ENCODE measurements at regions not wholly inside any gene's neighbourhood (a gene's known extent, or its start where the extent isn't known, plus 50 kb on each side); places are given as distances from the start of the nearest gene placed in this dataset.

- TF ChIP-seq CTCF (IDR thresholded peaks at IDR 0.05; ENCODE audit: control insufficient read depth, insufficient read depth, low read depth, low read length, missing control alignments): no peak
- DNase-seq (ENCODE audit: low read depth): no peak
Measured at GRCh38 chr13:72458701-72459100, 268.7 kb downstream of the MZT1 start.

GRCh38 chr13:72457151-72457550 lies 270.3 kb downstream of the MZT1 start:
- TF ChIP-seq CTCF (IDR thresholded peaks at IDR 0.05; ENCODE audit: control insufficient read depth, insufficient read depth, low read depth, low read length, missing control alignments): no peak
- no peak for DNase-seq (ENCODE audit: low read depth)
- H3K4me3 ChIP-seq (ENCODE audit: control insufficient read depth, low read depth, low read length): no peak overlapping the region

More at GRCh38 chr13:72458701-72459100, 268.7 kb downstream of the MZT1 start:
- H3K4me3 ChIP-seq (ENCODE audit: control insufficient read depth, low read depth, low read length): no peak overlapping the region

GRCh38 chr13:72456486-72456885 lies 270.9 kb downstream of the MZT1 start:
- no peak overlapping the region for H3K4me3 ChIP-seq (ENCODE audit: control insufficient read depth, low read depth, low read length)
- TF ChIP-seq CTCF (IDR thresholded peaks at IDR 0.05; ENCODE audit: control insufficient read depth, insufficient read depth, low read depth, low read length, missing control alignments): no peak
- DNase-seq (ENCODE audit: low read depth): no peak

GRCh38 chr13:72453161-72453560 lies 274.3 kb downstream of the MZT1 start:
- TF ChIP-seq CTCF (IDR thresholded peaks at IDR 0.05; ENCODE audit: control insufficient read depth, insufficient read depth, low read depth, low read length, missing control alignments): no peak
- no peak for DNase-seq (ENCODE audit: low read depth)
- no peak overlapping the region for H3K4me3 ChIP-seq (ENCODE audit: control insufficient read depth, low read depth, low read length)

GRCh38 chr13:72448082-72448481 lies 279.3 kb downstream of the MZT1 start:
- TF ChIP-seq CTCF (IDR thresholded peaks at IDR 0.05; ENCODE audit: control insufficient read depth, insufficient read depth, low read depth, low read length, missing control alignments): no peak
- no peak for DNase-seq (ENCODE audit: low read depth)
- H3K4me3 ChIP-seq (ENCODE audit: control insufficient read depth, low read depth, low read length): no peak overlapping the region

- DNase-seq (ENCODE audit: low read depth): no peak
- H3K4me3 ChIP-seq (ENCODE audit: control insufficient read depth, low read depth, low read length): no peak overlapping the region
- no peak for TF ChIP-seq CTCF (IDR thresholded peaks at IDR 0.05; ENCODE audit: control insufficient read depth, insufficient read depth, low read depth, low read length, missing control alignments)
Measured at GRCh38 chr13:72444999-72445398, 282.4 kb downstream of the MZT1 start.

- no peak overlapping the region for H3K4me3 ChIP-seq (ENCODE audit: control insufficient read depth, low read depth, low read length)
- DNase-seq (ENCODE audit: low read depth): no peak
- no peak for TF ChIP-seq CTCF (IDR thresholded peaks at IDR 0.05; ENCODE audit: control insufficient read depth, insufficient read depth, low read depth, low read length, missing control alignments)
Measured at GRCh38 chr13:72437458-72437857, 290.0 kb downstream of the MZT1 start.

All from AG09309 (cell line).